SU-DHL-6 (cell line): ENCODE measurements at regions not wholly inside any gene's neighbourhood (a gene's known extent, or its start where the extent isn't known, plus 50 kb on each side); places are given as distances from the start of the nearest gene placed in this dataset.

ENCODE experiments used
- H2AFZ ChIP-seq: fragments of 200-600 bp; sonication (generic); 2 replicates; pipeline ENCODE4 v1.6.1; 2014; ENCODE audit warnings: low read depth, mild to moderate bottlenecking, moderate library complexity, mixed read lengths, antibody characterized with exemption, low read length; ENCODE audit not compliant: severe bottlenecking
- H3F3A ChIP-seq: fragments of 200-600 bp; shearing (Covaris generic); 2 replicates; pipeline ENCODE4 v1.6.0; 2016; ENCODE audit warnings: antibody characterized with exemption, mild to moderate bottlenecking; ENCODE audit not compliant: insufficient read depth
- H3K27ac ChIP-seq: fragments of 200-600 bp; sonication (generic); 2 replicates; pipeline ENCODE4 v1.5.1; 2016; ENCODE audit warnings: low read depth, mild to moderate bottlenecking, low read length, moderate library complexity, mixed read lengths
- H3K27me3 ChIP-seq: fragments of 200-600 bp; sonication (generic), shearing (Covaris generic); 2 replicates; pipeline ENCODE4 v1.6.0; 2014; ENCODE audit warnings: mild to moderate bottlenecking, low read length
- H3K36me3 ChIP-seq: fragments of 200-600 bp; sonication (generic); 2 replicates; pipeline ENCODE4 v1.6.1; 2014; ENCODE audit warnings: mild to moderate bottlenecking, low read length, mixed read lengths
- H3K4me2 ChIP-seq: fragments of 300-600, 200-600 bp; shearing (Covaris generic), sonication (generic); 2 replicates; pipeline ENCODE4 v1.6.0; 2014; ENCODE audit warnings: low read length, low read depth, mild to moderate bottlenecking; ENCODE audit not compliant: poor library complexity, severe bottlenecking
- H3K4me3 ChIP-seq: fragments of 200-600 bp; sonication (generic); 2 replicates; pipeline ENCODE4 v1.5.1; 2014; ENCODE audit warnings: antibody characterized with exemption, low read length, mild to moderate bottlenecking, mixed read lengths; ENCODE audit not compliant: insufficient read depth, poor library complexity, severe bottlenecking
- H3K79me2 ChIP-seq: fragments of 200-600 bp; sonication (generic); 2 replicates; pipeline ENCODE4 v1.6.1; 2014; ENCODE audit warnings: mild to moderate bottlenecking, low read length, moderate library complexity; ENCODE audit not compliant: insufficient read depth
- H3K9ac ChIP-seq: fragments of 200-600 bp; sonication (generic); 2 replicates; pipeline ENCODE4 v1.7.0; 2014; ENCODE audit warnings: mild to moderate bottlenecking, low read length
- H3K9me2 ChIP-seq: fragments of 200-600 bp; sonication (generic); replicated peaks from 2 replicates; pipeline ENCODE4 v1.6.1; 2014; ENCODE audit warnings: low read length; ENCODE audit not compliant: insufficient read depth
- H3K9me3 ChIP-seq: fragments of 200-600 bp; sonication (generic); 2 replicates; pipeline ENCODE4 v1.6.1; 2014; ENCODE audit warnings: low read length, mixed read lengths; ENCODE audit not compliant: insufficient read depth
- H4K20me1 ChIP-seq: fragments of 200-600 bp; sonication (generic); 2 replicates; pipeline ENCODE4 v1.6.1; 2014; ENCODE audit warnings: low read depth, mild to moderate bottlenecking, antibody characterized with exemption, low read length, moderate library complexity, mixed read lengths
- CTCF ChIP-seq: fragments of 200-600 bp; sonication (generic); IDR thresholded peaks from one replicate; pipeline ENCODE4 v1.5.1; 2017; ENCODE audit warnings: antibody characterized with exemption, mild to moderate bottlenecking, low read length, moderate library complexity; ENCODE audit not compliant: insufficient read depth, poor library complexity, severe bottlenecking
- EZH2phosphoT487 ChIP-seq: fragments of 200-600 bp; sonication (generic), shearing (Covaris generic); conservative IDR thresholded peaks from 2 replicates; pipeline ENCODE4 v1.6.1; 2018; ENCODE audit warnings: mild to moderate bottlenecking, antibody characterized with exemption, low read length, moderate library complexity, mixed read lengths

GRCh38 chr1:224486801-224487583 lies 52.4 kb upstream of the WDR26 start:
- Histone ChIP-seq H3K4me3 (no peak overlapping the region), H3K36me3 (no peaks in the 10 kb centered on the region), H4K20me1 (no peaks in the 10 kb centered on the region), H3K9me2 (no peaks in the 10 kb centered on the region), H2AFZ (no peak overlapping the region), H3K27ac (no peak overlapping the region), H3K4me2 (no peak overlapping the region), H3K79me2 (no peaks in the 10 kb centered on the region), H3K27me3 (no peaks in the 10 kb centered on the region), H3K9ac (no peak overlapping the region), H3F3A (no peaks in the 10 kb centered on the region), H3K9me3 (no peaks in the 10 kb centered on the region)
- no peak for TF ChIP-seq EZH2phosphoT487
- no peak for TF ChIP-seq CTCF

GRCh38 chr1:224488806-224489499 lies 54.4 kb upstream of the WDR26 start:
- no peaks in the 10 kb centered on the region for H3K9me2 ChIP-seq
- no peak overlapping the region for H3K9ac ChIP-seq
- no peak overlapping the region for H2AFZ ChIP-seq
- H3K36me3 ChIP-seq, result no peaks in the 10 kb centered on the region
- no peak for TF ChIP-seq CTCF
- no peak for TF ChIP-seq EZH2phosphoT487
- no peak overlapping the region for H3K4me2 ChIP-seq
- no peaks in the 10 kb centered on the region for H3K79me2 ChIP-seq
- no peaks in the 10 kb centered on the region for H3F3A ChIP-seq
- H3K27ac ChIP-seq, result no peak overlapping the region
- no peaks in the 10 kb centered on the region for H3K9me3 ChIP-seq
- no peaks in the 10 kb centered on the region for H4K20me1 ChIP-seq
- no peak overlapping the region for H3K4me3 ChIP-seq
- no peaks in the 10 kb centered on the region for H3K27me3 ChIP-seq

- no peak overlapping the region for H2AFZ ChIP-seq
- H3K9ac ChIP-seq, result no peak overlapping the region
- no peak overlapping the region for H3K4me3 ChIP-seq
- no peaks in the 10 kb centered on the region for H4K20me1 ChIP-seq
- TF ChIP-seq CTCF (no peak), EZH2phosphoT487 (no peak)
- H3K27me3 ChIP-seq, result no peaks in the 10 kb centered on the region
- no peaks in the 10 kb centered on the region for H3K9me3 ChIP-seq
- H3F3A ChIP-seq, result no peaks in the 10 kb centered on the region
- no peaks in the 10 kb centered on the region for H3K79me2 ChIP-seq
- H3K9me2 ChIP-seq, result no peaks in the 10 kb centered on the region
- H3K27ac ChIP-seq, result no peak overlapping the region
- no peaks in the 10 kb centered on the region for H3K36me3 ChIP-seq
- H3K4me2 ChIP-seq, result no peak overlapping the region
These were observed 55.2 kb upstream of the WDR26 start for GRCh38 chr1:224489534-224490365.
